Stimulated activated effector memory CD8-positive, alpha-beta T cell treated with anti-CD3 and anti-CD28 coated beads, Interleukin-12 subunit alpha, Interleukin-12 subunit beta, amount 100 ng/mL, for 72 hours (primary cell): ENCODE measurements at regions not wholly inside any gene's neighbourhood (a gene's known extent, or its start where the extent isn't known, plus 50 kb on each side); places are given as distances from the start of the nearest gene placed in this dataset.

Experiments used
- ATAC-seq: fragments of 150-1000 bp; cut with Tn5 transposase; 2 replicates; pipeline ENCODE4 v1.10.0; 2021
- DNase-seq, 2 donors: peaks; one replicate each; pipeline ENCODE4 v3.0.0; 2021 to 2022; ENCODE audit warnings: low spot score in 2 of 2
- H3K27ac Mint-ChIP-seq: one replicate; pipeline ENCODE4 v1.8.0; 2022; ENCODE audit warnings: mild to moderate bottlenecking, mixed read lengths
- H3K36me3 Mint-ChIP-seq: one replicate; pipeline ENCODE4 v1.8.0; 2022; ENCODE audit warnings: mild to moderate bottlenecking, mixed read lengths
- H3K4me1 Mint-ChIP-seq: one replicate; pipeline ENCODE4 v1.8.0; 2022; ENCODE audit warnings: mixed read lengths
- H3K4me3 Mint-ChIP-seq: one replicate; pipeline ENCODE4 v1.8.0; 2022; ENCODE audit warnings: mild to moderate bottlenecking, mixed read lengths
- H3K9me3 Mint-ChIP-seq: one replicate; pipeline ENCODE4 v1.8.0; 2022; ENCODE audit warnings: mixed read lengths

GRCh38 chr21:17903929-17904639 is 84.9 kb upstream of the C21orf91 start:
- Mint-ChIP-seq H3K27ac (no peak overlapping the region), H3K9me3 (peaks cover 7% of the 10 kb centered on the region), H3K36me3 (no peaks in the 10 kb centered on the region), H3K4me1 (peaks cover 13% of the 10 kb centered on the region), H3K4me3 (no peak overlapping the region)
- DNase-seq: no peak
- no peak for ATAC-seq

- ATAC-seq (peak; percentile 70), DNase-seq (no peak)
- H3K36me3 Mint-ChIP-seq: no peaks in the 10 kb centered on the region
- H3K4me3 Mint-ChIP-seq: no peak overlapping the region
- H3K4me1 Mint-ChIP-seq: peaks cover 13% of the 10 kb centered on the region
- peaks cover 7% of the 10 kb centered on the region for H3K9me3 Mint-ChIP-seq
- no peak overlapping the region for H3K27ac Mint-ChIP-seq
These were observed 84.1 kb upstream of the C21orf91 start for GRCh38 chr21:17903029-17903806.

- H3K36me3 Mint-ChIP-seq: no peaks in the 10 kb centered on the region
- ATAC-seq (no peak), DNase-seq (no peak)
- no peak overlapping the region for H3K27ac Mint-ChIP-seq
- peaks cover 7% of the 10 kb centered on the region for H3K9me3 Mint-ChIP-seq
- H3K4me3 Mint-ChIP-seq: no peak overlapping the region
- peaks cover 13% of the 10 kb centered on the region for H3K4me1 Mint-ChIP-seq
These were observed 82.4 kb upstream of the C21orf91 start for GRCh38 chr21:17901458-17902079.

GRCh38 chr21:17900990-17901385 is 81.8 kb upstream of the C21orf91 start:
- Mint-ChIP-seq H3K9me3 (peaks cover 7% of the 10 kb centered on the region), H3K4me3 (no peak overlapping the region), H3K36me3 (no peaks in the 10 kb centered on the region), H3K27ac (peak overlapping the region; percentile 84), H3K4me1 (peaks cover 13% of the 10 kb centered on the region)
- ATAC-seq (no peak), DNase-seq (no peak)

- Mint-ChIP-seq H3K36me3 (no peaks in the 10 kb centered on the region), H3K9me3 (peaks cover 7% of the 10 kb centered on the region), H3K4me1 (peaks cover 13% of the 10 kb centered on the region), H3K27ac (peak overlapping the region; percentile 84), H3K4me3 (no peak overlapping the region)
- ATAC-seq (no peak), DNase-seq (no peak)
These were observed 81.3 kb upstream of the C21orf91 start for GRCh38 chr21:17900281-17900989.

GRCh38 chr21:17889171-17889570 is 70.0 kb upstream of the C21orf91 start:
- H3K4me1 Mint-ChIP-seq: no peaks in the 10 kb centered on the region
- ATAC-seq: no peak

GRCh38 chr21:17869115-17869514 is 50.0 kb upstream of the C21orf91 start:
- DNase-seq: no peak
- no peak for ATAC-seq
- Mint-ChIP-seq H3K36me3 (no peaks in the 10 kb centered on the region), H3K27ac (no peak overlapping the region), H3K4me3 (no peak overlapping the region), H3K9me3 (peaks cover 8% of the 10 kb centered on the region), H3K4me1 (no peaks in the 10 kb centered on the region)

More at GRCh38 chr21:17889171-17889570, 70.0 kb upstream of the C21orf91 start:
- no peak for DNase-seq
- no peak overlapping the region for H3K27ac Mint-ChIP-seq
- H3K36me3 Mint-ChIP-seq: no peaks in the 10 kb centered on the region
- no peaks in the 10 kb centered on the region for H3K9me3 Mint-ChIP-seq
- H3K4me3 Mint-ChIP-seq: no peak overlapping the region
